GM19372 (cell line): ENCODE measurements at regions not wholly inside any gene's neighbourhood (a gene's known extent, or its start where the extent isn't known, plus 50 kb on each side); places are given as distances from the start of the nearest gene placed in this dataset.
"Not testable (repeated sequence)": the region's sequence is repeated elsewhere in the genome, so short reads cannot be mapped to it uniquely, and the experiment has no call there.

Experiments
- ATAC-seq: cut with Tn5 transposase; IDR thresholded peaks from one replicate; pipeline ENCODE4 v1.9.1; 2021; ENCODE audit warnings: mild to moderate bottlenecking, low read depth, moderate library complexity; ENCODE audit not compliant: unreplicated experiment

DNA sequence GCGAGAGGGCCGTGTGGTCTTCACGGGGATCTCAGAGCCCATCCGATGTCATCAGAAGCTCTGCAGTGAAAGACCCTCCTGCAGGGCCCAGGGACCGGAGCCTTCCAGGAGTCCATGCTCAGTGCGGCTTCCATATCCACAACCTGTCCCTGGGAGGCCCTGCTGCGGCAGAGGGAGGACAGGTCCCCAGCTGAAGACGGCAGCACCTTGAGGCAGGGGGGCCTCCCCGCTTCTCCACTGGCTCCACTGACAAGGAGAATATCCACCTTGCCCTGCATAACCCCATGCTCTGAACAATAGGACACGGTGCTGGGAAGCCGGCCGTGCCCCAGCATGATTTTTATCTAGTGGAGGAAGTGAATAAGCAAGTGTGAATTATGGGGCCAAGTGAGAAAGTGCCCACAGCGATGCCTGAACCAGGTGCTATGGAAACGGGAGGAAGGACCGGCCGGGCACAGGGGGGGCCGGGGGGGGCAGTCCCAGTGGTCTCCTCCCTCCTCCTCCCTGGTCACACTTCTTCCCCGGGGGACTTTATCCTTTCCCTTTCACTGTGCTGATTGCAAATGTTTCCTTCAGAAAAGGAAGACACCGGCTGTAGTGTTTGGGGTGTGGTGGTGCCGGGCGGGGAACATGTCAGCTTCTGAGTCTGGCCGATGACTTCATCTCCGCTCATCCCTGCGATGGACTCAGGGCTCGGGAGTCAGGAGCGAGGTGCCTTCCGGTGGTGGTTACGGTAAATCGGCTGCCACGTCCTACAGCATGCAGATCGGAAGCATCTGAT is 225.1 kb downstream of the ERMARD start:
- no peak for ATAC-seq

DNA sequence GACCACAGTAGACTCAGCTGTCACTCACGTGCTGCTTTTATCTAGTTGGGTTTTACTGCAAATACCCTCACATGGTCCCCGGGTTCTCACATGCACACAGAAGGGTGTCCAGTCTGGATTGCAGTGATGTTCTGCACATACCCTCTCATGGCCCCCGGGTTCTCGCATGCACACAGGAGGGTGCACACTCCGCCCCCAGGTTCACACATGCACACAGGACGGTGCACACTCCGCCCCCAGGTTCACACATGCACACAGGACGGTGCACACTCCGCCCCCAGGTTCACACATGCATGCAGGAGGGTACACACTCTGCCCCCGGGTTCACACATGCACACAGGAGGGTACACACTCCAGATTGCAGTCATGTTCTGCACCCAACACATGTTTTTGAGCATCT is 224.3 kb downstream of the ERMARD start:
- no peak for ATAC-seq

DNA sequence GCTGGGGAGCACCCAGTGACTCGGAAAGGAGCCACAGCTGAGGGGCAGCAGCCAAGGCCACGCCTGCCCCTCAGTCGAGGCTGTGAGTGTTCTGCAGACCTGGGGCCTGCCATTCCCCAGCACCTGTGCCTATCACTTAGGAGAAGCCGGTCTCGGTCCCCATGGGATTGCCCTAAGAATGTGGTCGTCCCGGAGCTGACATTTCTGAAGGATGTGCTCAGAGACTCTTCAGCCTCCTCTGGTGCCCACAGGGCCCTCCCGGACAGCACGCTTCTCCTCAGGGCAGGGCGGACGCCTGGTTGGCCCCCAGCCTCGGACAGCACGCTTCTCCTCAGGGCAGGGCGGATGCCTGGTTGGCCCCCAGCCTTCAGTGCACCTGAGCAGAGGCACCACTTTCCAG is 223.9 kb downstream of the ERMARD start:
- ATAC-seq: no peak

DNA sequence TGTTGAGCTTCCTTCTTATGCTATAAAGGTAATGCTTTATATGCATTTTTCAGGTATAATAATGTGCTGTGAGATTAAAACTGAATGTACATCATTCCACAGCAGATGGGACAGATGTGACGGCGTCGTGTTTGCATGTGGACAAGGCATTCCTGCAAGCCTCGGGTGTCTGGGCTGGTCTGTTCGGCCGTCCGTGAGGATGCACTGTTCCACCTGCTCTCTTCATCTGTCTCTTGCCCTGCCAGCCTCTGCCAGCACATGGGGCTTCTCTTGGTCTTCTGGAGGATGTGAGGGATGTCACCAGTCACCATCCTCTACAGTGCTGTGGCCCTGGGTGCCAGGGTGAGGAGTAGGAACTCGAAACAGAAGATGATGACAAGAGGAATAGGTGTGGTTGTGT is 223.2 kb downstream of the ERMARD start:
- no peak for ATAC-seq

DNA sequence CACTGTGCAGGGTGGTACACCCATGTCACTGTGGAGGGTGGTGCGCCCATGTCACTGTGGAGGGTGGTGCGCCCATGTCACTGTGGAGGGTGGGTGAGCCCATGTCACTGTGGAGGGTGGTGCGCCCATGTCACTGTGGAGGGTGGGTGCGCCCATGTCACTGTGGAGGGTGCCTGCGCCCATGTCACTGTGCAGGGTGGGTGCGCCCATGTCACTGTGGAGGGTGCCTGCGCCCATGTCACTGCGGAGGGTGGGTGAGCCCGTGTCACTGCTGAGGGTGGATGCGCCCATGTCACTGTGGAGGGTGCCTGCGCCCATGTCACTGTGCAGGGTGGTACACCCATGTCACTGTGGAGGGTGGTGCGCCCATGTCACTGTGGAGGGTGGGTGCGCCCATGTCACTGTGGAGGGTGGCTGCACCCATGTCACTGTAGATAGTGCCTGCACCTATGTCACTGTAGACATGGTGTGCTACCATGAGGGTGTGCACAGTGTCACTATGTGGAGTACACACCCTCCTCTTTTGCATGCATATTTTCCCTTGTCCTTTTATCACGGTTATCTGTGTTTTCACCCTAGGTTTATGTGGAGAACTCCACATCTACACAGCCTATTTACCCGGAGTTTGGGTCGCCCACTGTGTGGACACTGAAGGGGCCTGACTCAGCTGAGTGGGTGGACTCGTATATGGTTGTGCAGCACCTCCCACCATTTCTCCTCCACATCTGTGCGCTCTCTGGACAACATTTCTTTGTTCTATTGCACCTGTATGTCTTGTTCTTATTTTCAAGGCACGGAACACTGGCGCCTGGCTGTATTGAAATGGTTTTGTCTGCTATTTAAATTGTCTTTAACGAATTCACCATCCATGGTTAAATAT is 222.4 kb downstream of the ERMARD start:
- not testable (repeated sequence) for ATAC-seq

DNA sequence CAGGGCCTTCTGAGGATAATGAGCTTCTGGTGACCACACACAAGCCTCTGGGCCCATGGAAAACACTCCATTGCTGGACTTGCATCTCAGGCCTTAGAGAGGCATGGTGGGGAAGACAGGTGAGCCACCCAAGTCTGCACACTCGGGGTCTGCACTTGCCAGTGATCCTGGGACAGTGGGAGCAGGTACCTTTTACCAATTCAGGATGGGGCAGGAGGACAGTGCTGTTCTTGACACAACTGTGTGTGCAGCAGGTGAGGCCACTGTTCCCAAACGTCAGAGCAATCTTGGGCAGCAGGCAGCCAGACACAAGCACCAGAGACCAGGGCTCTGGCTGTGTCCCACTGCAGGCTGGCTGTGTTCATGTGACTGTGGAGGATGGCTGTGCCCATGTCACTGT is 221.3 kb downstream of the ERMARD start:
- ATAC-seq: no peak

DNA sequence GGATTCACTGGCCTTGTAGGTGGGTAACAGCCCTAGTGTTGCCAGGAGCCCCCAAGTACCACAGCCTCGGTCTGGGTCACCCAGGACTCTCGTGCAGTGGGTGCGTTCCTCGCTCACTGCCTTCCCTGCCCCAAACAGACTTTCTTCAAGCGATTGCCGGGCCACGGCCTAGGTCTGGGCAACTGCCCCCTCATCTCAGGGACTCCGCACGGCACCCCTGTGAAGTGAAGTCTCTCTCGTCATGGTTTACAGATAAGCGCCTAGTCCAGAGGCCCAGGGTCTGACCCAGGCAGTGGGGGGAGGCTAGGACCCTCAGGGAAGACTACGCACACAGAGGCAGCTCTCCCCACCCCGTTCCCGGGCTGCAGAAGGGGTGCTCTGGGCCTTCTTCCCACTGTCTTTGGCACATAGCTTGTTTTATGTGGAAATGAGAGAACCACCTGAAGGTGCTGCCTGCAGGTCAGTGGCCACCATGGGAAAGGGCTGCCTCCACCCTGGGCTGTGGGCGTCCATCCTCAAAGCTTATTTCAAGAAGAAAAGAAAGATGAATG is 220.8 kb downstream of the ERMARD start:
- no peak for ATAC-seq

DNA sequence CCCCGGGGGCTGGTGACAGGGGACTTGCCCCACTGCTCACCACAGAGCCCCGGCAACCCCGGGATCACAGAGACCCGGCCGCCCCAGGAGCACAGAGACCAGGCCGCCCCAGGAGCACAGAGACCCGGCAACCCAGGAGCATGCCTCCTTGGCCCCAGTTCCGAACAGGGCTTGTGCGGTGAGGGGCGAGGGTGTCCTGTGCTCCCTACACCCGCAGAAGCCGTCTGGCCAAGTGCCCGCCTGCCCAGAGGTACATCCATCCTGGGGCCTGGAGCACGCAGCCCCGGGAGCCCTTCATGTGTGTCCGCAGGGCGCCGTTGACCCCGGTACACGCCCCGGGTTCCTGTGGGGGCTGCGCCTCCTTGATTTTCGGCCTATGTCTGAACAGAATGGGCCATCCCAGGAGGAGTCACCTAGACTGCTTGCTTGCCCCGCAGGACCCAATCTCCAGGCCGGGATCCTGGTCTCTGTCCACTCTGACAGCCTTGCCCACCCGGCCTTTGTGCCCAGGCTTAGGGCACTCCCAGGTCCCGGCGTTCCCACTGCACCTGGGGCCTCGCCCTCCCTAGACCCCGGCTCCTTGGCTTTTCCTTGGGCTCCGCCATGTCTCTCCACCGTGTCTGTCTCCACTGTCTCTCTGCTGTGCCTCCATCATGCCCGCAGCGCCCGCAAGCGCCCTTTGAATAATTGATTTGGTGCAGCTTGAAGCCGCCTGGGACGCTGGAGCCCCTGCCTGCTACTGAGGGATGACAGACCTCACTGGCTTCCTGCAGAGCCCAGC is 219.8 kb downstream of the ERMARD start:
- ATAC-seq: no peak

DNA sequence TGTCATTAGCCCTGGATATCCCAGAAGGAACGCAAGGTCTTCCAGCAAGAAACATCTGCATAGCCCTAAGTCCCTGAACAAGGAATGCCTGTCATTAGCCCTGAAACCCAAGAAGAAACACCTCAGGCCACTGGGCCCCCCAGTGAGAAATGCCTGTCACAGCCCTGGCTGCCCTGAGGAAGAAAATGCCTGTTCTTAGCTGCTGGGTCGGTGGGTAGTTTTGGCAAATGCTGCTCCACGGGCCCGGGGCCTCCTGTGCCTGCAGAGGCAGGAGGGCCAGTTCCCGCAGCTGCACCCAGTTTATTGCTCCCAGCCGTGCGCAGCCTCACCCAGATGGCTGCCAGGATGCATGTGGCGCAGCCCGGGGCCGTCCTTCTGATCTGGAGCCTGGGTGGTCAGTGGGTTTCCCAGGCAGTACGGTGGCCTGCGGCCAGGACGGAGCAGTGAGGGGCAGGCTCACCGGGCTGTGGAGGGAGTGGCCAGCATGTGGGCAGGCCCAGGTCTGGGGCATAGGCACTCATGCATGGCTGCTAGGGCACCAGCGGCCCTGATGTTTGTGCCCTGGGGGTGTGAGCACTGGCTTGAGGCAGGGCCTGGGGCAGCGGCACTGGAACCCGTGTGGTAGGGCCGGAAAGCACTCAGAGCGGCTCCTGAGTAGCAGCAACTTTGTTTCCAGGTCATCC is 219.0 kb downstream of the ERMARD start:
- ATAC-seq: no peak

DNA sequence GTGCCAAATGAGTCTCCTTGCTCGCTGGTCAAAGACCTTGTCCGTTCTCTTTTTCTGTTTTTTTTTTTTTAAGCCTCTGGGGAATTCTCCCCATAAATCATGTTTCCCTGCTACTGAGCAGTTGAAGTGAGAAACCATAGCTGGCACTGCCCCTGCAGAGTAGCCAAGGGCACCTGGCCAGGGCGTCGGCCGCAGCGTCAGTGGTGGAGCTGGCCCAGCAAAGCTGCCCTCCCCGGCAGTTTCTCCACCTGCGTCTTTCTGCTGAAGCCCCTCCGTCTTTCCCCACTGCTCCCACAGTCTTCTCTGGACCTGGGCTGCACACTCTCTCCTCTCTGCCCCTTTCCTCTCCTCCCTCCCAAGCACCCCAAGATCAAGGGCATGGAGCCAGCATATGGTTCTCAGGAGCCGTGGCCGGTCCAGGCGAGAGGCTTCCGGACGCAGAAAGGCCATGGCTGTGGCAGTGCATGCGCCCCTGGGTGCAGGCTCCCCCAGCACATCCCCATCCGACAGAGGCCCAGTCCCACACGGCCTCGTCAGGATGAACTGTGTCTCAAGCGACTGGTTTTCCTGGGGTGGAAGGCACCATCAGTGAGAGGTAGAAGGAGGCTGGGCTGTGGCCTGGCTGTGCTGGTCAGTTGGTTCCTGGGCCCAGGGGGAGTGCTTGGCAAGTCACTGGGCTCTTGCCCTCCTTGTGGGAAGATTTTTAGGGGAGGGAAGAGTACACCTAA is 218.1 kb downstream of the ERMARD start:
- no peak for ATAC-seq

DNA sequence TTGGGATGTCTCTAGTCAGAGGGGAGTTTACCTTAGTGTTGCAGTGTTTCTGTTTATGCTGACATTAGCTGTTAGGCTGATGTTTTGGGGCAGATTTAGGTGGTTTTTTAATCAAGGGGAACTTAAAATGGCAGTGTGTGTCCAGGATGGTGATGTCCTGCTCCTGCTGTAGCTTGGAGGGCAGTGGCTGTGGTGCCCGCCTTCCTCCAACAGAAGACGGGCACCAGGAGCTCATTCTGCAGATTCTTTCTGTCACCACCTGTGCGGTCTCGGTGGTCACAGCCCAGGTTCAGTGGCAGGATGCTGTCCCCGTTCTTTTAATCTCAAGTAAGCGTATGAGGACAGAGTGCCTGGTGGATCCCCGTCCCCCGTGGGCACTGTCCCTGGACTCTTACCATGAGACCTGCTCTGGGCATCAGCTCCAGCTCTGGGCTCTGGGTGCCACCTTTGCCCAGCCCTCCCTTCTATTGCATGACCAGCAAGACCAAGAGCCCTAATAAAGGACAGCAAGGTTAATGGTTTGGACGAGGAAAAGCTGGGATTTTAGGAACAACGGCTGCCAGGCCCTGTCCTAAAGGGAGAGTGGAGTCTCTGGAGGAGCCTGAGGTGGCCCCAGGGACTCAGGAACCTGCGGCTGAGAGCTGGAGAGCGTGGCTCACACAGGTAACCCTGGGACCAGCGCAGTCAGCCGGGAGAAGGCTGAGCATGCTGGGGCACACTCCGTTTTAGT is 217.3 kb downstream of the ERMARD start:
- no peak for ATAC-seq

DNA sequence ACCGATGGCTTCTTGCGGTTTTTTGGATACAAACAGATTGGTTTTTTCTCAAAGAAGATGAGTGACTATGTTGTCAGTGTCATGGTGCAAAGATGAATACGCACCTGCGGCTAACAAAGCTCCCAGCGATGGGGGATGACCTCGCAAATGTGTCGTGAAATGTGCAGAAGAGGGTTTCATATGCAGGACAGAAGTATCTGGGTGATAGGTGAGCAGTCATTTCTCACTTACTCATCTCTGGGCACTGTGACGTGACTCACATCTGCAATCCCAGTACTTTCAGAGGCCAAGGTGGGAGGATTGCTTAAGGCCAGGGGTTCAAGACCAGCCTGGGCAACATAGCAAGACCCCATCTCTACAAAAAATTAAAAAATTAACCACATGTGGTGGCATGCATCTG is 216.3 kb downstream of the ERMARD start:
- ATAC-seq: no peak

DNA sequence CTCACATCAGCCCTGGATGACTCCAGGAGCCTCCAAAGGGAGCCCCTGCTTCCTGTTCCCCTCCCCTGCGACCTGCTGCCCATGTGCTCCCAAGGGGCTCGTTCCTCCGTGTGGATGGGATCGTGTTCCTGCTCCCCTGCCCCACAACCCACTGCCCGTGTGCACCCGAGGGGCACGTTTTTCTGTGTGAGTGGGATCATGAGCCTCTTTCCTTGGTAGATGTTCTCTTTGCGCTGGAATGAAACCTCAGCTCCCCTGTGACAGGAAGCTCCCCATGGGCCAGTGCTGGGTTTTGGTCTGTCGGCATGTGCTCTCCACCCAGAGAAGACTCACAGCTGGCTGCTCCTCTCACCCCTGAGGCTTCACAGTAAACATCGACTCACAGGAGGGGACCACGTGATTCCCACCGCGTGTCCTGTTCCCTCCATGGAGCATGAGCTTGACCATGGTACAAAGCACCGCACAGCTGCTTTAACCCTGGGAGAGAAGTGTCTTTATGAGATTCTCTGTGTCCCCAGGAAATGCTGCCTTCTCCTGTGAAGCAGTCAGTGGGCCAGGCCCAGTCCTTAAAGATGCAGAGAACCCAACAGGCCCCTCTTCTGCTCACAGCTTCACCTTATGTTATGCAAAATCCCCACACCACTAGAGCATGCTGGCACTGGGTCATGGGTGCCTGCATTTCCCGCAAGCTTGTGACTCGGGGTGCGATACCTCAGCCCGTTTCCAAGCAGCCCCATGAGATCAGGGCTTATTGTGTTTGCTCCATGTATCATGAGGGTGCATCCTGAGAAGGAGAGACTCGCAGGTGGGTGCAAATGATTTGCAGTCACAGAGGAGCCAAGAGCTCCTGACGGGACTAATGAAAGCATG is 215.1 kb downstream of the ERMARD start:
- no peak for ATAC-seq

DNA sequence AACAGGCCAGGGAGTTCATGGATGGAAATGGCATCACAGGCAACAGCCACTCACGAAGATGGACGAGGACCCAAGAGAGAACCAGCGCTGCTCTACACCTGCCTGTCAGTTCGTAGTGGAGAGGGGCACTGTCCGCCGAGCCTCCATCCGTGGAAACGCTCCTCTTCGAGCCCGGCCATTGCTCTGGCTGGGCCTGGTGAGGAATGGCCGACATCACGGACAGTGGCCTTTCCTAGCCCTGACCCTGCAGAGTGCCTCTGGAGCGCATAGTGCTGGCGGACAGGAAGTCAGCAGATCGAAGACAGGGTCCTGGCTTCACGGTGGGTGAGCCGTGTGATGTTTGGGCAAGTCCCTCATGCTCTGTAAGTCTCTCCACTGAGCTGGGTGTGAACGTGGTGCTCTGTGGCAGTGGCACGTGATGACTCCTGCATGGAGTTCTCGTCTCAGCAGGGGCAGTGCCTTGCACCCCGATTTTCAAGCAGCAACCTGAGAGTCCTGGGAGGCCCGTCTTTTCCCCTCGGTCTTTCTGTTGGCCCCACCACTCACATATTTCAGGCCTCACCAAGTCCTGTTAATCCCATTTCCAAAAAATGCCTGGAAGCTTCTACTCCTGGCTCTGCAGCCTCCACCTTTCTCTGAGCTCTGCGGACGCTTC is 214.4 kb downstream of the ERMARD start:
- no peak for ATAC-seq

DNA sequence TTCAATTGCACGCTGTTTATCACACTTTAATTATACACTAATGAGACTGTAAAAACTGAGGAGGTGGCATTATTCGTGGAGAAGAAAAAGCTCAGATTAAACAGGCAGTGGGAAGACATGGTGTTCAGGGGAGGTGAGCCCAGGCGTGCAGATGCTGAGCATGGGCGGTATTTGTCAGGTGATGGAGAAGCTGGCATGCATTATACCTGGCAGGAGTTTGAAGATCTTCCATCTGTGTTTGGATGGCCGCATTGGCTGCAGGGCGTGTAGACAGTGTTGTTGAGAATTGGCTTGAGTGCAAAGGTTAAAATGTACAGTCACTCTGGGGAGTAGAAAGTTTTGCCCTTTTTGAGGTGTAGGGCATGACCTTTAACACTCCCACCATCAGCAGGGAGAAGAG is 213.8 kb downstream of the ERMARD start:
- ATAC-seq: no peak

DNA sequence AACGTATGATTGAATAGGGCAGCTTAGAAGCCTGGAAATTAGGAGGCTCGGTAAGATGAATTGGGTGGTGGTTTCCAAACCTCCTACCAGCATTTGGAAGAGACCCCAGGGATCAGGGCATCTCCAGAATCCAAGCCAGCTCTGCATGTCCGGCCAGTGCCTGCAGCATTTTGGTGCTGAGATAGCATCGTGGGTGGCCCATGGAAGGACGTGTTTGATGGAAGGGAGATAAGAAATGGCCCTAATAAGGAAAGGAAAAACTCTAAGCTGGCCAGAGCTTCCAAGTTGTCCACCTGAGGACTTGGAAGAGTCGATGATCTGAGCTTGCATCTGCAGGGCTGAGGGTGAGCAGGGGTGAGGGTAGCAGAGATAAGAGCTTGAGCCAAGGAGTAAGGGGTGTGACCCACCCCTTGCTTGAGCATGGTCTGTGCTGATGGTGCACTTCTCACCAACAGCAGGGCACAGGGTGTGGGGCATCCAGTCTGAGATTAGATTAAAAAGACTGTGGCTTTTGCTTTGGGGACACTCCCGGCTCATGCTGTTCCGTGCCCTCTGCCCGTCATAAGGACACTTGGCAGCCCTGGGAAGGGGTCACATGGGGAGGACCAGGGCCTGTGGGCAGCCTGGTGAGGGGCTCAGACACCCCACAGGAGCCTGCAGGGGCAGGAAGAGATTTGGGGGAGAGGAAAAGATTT is 213.2 kb downstream of the ERMARD start:
- no peak for ATAC-seq
